ENCODE measurements at regions not wholly inside any gene's neighbourhood (a gene's known extent, or its start where the extent isn't known, plus 50 kb on each side); places are given as distances from the start of the nearest gene placed in this dataset.

DNA sequence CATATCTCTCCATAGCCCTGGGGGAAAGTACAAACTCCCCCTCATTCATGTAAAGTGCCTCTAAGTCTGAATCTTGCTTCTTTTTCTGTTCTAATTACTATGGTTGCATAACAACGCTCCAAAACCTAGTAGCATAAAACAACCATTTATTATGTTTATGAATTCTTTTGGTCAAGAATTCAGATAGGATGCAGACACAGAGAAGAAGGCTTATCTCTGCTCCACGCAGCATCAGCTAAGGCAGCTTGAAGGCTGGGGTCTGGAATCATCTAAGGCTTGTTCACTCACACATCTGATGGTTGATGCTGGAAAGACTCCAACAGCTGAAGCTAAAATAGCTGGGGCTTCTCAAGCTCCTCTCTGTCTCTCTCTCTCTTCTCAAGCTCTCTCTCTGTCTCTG lies 564.5 kb downstream of the ZNF674 start:
- H3K36me3 ChIP-seq, result no peaks in the 10 kb centered on the region
- H3K4me3 ChIP-seq, result no peak overlapping the region
- H3K4me1 ChIP-seq, result no peaks in the 10 kb centered on the region
- H3K27me3 ChIP-seq, result no peaks in the 10 kb centered on the region
- peaks cover 0 to 11% of the 10 kb centered on the region in 2 donors for H3K9me3 ChIP-seq
- no peak for DNase-seq (ENCODE audit: low spot score)
- TF ChIP-seq, protein P1, sequence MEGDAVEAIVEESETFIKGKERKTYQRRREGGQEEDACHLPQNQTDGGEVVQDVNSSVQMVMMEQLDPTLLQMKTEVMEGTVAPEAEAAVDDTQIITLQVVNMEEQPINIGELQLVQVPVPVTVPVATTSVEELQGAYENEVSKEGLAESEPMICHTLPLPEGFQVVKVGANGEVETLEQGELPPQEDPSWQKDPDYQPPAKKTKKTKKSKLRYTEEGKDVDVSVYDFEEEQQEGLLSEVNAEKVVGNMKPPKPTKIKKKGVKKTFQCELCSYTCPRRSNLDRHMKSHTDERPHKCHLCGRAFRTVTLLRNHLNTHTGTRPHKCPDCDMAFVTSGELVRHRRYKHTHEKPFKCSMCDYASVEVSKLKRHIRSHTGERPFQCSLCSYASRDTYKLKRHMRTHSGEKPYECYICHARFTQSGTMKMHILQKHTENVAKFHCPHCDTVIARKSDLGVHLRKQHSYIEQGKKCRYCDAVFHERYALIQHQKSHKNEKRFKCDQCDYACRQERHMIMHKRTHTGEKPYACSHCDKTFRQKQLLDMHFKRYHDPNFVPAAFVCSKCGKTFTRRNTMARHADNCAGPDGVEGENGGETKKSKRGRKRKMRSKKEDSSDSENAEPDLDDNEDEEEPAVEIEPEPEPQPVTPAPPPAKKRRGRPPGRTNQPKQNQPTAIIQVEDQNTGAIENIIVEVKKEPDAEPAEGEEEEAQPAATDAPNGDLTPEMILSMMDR (IDR thresholded peaks at IDR 0.05), result no peak
- no peak overlapping the region for H3K27ac ChIP-seq

DNA sequence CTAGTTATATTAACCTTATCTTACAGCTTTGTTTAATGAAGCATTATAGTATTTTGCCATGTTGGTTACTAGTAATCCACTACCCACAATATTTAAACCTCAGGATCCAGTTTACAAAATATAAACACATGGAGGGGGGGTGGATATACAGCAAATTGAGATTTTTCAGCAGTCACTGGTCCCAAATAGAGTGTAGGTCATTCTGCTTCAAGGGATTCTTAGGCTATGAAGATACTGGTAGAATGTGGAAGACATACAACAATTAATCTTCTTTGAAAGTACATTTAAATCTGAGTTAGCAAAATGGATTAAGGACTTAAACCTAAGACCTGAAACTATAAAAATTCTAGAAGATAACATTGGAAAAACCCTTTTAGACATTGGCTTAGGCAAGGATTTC lies 569.6 kb downstream of the ZNF674 start:
- TF ChIP-seq, protein P1 (IDR thresholded peaks at IDR 0.05), result no peak
- Histone ChIP-seq H3K4me1 (no peaks in the 10 kb centered on the region), H3K27me3 (no peaks in the 10 kb centered on the region), H3K27ac (no peak overlapping the region), H3K36me3 (no peaks in the 10 kb centered on the region), H3K9me3 (no peaks in the 10 kb centered on the region), H3K4me3 (no peak overlapping the region)
- no peak for DNase-seq (ENCODE audit: low spot score)

DNA sequence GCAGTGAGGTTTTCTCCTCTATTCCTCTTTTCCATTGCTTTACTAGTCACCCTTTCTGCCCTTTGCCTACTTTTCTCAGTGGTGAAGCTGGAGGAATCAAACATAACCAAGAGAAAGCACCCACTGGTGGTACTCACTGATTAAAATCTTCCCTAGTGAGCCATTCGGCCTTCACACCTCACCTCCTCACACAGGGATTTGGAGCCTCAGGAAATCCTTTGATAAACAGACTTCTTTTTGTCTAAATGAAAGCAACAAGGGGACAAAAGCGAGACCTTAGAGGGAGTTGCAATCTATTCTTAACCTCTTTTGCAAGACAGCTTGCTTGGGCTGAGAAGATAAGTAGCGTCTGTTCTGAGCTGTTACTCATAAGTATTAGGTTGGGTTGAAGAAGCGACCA lies 572.6 kb downstream of the ZNF674 start:
- H3K4me3 ChIP-seq, result no peak overlapping the region
- TF ChIP-seq, protein P1 (IDR thresholded peaks at IDR 0.05), result no peak
- H3K4me1 ChIP-seq, result no peaks in the 10 kb centered on the region
- no peaks in the 10 kb centered on the region for H3K36me3 ChIP-seq
- no peak for DNase-seq (ENCODE audit: low spot score)
- no peaks in the 10 kb centered on the region for H3K27me3 ChIP-seq
- H3K9me3 ChIP-seq, result no peaks in the 10 kb centered on the region
- H3K27ac ChIP-seq, result no peak overlapping the region

DNA sequence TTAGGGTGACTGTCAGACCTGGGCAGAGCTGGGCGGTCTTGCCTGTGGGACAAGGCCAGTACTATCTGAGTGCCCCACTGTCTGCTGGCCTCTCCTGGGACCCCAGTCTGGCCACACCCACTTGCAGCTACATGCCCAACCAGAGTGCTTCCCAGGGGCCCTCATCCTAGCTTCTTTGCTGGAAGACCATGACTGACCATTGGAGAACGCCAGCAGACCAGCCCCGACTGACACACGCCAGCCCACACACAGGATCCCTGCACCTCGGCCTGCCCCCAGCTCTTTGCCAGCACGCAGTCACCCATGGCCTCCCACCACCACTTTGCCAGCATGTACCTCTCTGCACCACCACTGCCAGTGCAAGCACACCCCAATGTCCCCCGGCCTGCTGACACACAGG lies 585.7 kb downstream of the ZNF674 start:
- Histone ChIP-seq H3K36me3 (no peaks in the 10 kb centered on the region), H3K27ac (no peak overlapping the region), H3K4me3 (no peak overlapping the region), H3K9me3 (peaks cover 0 to 10% of the 10 kb centered on the region in 2 donors), H3K27me3 (no peaks in the 10 kb centered on the region), H3K4me1 (no peaks in the 10 kb centered on the region)
- TF ChIP-seq, protein P1 (IDR thresholded peaks at IDR 0.05), result no peak
- DNase-seq (ENCODE audit: low spot score), result no peak

DNA sequence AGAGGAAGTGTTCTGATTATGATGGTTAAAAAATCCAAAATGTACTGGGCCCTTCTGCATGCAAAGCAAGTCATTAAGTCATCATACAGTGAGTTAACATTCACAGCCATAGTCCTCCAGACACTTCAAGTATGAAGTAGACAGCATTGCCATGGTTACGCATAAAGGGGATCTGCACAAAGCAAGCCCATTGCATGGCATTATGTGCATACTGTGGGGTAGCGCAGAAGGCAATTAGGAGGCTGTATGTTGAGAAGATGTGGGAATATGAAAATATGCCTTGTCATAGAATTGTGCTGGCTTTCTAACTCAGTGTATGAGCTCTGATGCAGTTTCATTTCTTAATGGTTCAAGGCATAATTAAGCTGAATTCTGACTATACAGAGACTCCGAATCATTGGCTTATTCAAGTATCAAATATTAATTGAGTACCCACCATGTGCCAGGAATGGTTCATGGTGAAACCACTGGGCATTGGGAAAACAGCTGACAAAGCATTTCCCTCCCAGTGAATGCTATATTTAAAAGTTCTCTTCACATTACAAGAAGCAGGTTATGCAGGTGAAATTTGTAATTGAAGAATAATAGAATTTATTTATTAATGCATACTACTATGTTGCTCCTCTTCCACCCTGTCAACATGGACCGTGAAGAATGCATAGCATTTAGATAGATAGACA lies 588.9 kb downstream of the ZNF674 start:
- no peak overlapping the region for H3K27ac ChIP-seq
- no peaks in the 10 kb centered on the region for H3K27me3 ChIP-seq
- H3K36me3 ChIP-seq, result no peaks in the 10 kb centered on the region
- TF ChIP-seq, protein P1 (IDR thresholded peaks at IDR 0.05), result no peak
- no peaks in the 10 kb centered on the region for H3K4me1 ChIP-seq
- no peak overlapping the region for H3K4me3 ChIP-seq
- peaks cover 0 to 5% of the 10 kb centered on the region in 2 donors for H3K9me3 ChIP-seq
- no peak for DNase-seq (ENCODE audit: low spot score)

DNA sequence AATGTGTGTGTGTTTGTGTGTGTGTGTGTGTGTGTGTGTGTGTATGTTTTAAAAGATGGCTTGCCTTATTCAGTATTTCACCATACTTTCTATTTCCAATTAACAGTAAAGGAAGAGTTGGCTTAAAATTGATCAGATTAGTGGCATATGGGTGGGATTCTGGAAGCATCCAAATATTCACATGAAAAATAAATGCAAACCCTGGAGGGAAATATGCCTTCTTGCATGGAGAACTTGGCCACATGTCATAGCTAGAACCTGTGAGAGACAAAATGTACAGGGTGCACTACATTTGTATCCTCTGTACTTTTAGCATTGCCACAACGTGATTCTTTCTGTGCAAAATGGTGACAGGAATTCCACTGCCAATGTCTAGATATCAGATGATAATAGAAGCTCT lies 589.6 kb downstream of the ZNF674 start:
- no peaks in the 10 kb centered on the region for H3K27me3 ChIP-seq
- no peak for DNase-seq (ENCODE audit: low spot score)
- no peaks in the 10 kb centered on the region for H3K4me1 ChIP-seq
- H3K27ac ChIP-seq, result no peak overlapping the region
- H3K36me3 ChIP-seq, result no peaks in the 10 kb centered on the region
- no peak overlapping the region for H3K4me3 ChIP-seq
- TF ChIP-seq, protein P1 (IDR thresholded peaks at IDR 0.05), result no peak
- H3K9me3 ChIP-seq, result no peaks in the 10 kb centered on the region

Data from right atrium auricular region (tissue), 2 donors.